SK-N-MC (cell line): ENCODE measurements at regions not wholly inside any gene's neighbourhood (a gene's known extent, or its start where the extent isn't known, plus 50 kb on each side); places are given as distances from the start of the nearest gene placed in this dataset.

Experiments
- EZH2 ChIP-seq: fragments of 200-600 bp; sonication (generic); IDR thresholded peaks from one replicate; pipeline ENCODE4 v1.6.1; 2017; ENCODE audit warnings: antibody characterized with exemption
- POLR2AphosphoS5 ChIP-seq: IDR thresholded peaks from 2 replicates; pipeline ENCODE4 v1.6.1; 2012; ENCODE audit warnings: mild to moderate bottlenecking, low read depth, low read length, borderline replicate concordance

- TF ChIP-seq POLR2AphosphoS5 = no peak
- TF ChIP-seq EZH2 = no peak
Observed at GRCh38 chr18:60732143-60732542, 359.6 kb upstream of the MC4R start.
